ENCODE measurements at regions not wholly inside any gene's neighbourhood (a gene's known extent, or its start where the extent isn't known, plus 50 kb on each side); places are given as distances from the start of the nearest gene placed in this dataset.

DNA sequence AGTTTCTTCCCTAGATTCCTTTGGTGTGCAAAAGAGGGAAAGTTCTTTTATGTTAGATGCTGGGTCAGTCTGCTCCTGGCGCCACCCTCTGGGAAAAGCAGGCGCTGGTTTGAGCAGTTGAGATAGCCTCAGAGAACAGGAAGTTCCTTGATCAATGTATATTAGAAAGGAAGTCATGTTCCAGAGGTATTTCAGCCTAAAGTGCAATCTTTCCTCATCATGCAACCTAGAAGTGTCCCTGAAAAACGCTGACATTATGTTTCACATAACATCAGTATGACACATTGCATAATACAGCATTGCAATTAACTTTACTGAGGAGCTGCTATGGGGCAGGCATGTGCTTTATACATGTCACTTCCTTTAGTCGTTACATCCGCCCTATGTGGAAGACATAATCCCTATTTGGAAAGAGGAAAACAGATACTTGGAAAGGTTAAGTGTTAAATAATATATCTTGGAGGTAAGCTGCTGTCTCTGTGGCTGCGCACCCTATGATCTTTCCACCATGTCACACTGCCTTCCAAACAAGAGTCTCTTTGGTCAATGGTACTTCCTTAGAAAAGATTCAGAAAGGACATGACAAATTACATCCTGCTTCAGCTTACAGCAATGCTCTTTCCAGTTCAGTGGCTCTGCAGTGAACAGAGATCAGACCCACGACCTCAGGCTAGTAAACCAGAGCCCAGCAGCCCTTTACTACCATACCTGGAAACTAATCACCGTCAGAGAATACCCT lies 369.7 kb downstream of the RAD51AP2 start:
- Histone ChIP-seq H3K36me3 (replicated peaks; ENCODE audit: low read depth, low read length) (no peaks in the 10 kb centered on the region), H4K20me1 (ENCODE audit: insufficient read depth, low read length) (no peaks in the 10 kb centered on the region), H3K27me3 (ENCODE audit: low read depth, low read length) (peaks cover 8% of the 10 kb centered on the region; the same call in 1 of the 2 replicates), H2AFZ (ENCODE audit: low read depth, low read length) (no peak overlapping the region), H3K4me3 (ENCODE audit: low read length) (no peak overlapping the region), H3K27ac (ENCODE audit: low read length) (no peak overlapping the region), H3K79me2 (ENCODE audit: low read length) (no peaks in the 10 kb centered on the region), H3K4me2 (ENCODE audit: low read length) (no peak overlapping the region), H3K9ac (ENCODE audit: low read length) (no peak overlapping the region), H3K4me1 (ENCODE audit: low read length) (peaks cover 19% of the 10 kb centered on the region), H3K9me3 (ENCODE audit: insufficient read depth, low read length) (no peaks in the 10 kb centered on the region)
- TF ChIP-seq CTCF (IDR thresholded peaks at IDR 0.05; ENCODE audit: low read depth, low read length), result peak; percentile 67
- TF ChIP-seq EZH2phosphoT487 (IDR thresholded peaks at IDR 0.05; ENCODE audit: low read depth), result no peak

DNA sequence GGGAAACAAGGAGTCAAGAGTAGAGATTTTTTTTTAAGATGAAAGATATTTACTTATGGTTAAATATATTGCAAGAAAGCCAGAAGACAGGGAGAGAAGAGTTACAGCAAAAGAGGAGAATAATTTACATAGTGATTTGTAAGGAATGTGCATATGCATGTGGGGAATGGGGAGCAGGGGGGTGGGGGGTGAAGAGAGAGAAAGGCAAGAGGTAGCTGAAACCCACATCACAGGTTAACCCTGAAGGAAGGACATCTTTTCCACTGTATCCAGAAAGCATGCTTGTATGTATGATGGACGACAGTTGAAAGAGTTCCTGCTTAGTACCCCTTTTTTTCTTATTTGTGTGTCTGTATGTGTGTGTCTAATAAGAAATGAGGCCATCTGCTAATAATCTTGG lies 371.9 kb downstream of the RAD51AP2 start:
- peaks cover 8% of the 10 kb centered on the region; the same call in 1 of the 2 replicates for H3K27me3 ChIP-seq (ENCODE audit: low read depth, low read length)
- no peak overlapping the region for H2AFZ ChIP-seq (ENCODE audit: low read depth, low read length)
- H3K79me2 ChIP-seq (ENCODE audit: low read length), result no peaks in the 10 kb centered on the region
- no peak overlapping the region for H3K4me3 ChIP-seq (ENCODE audit: low read length)
- no peak overlapping the region for H3K27ac ChIP-seq (ENCODE audit: low read length)
- peaks cover 19% of the 10 kb centered on the region for H3K4me1 ChIP-seq (ENCODE audit: low read length)
- TF ChIP-seq EZH2phosphoT487 (IDR thresholded peaks at IDR 0.05; ENCODE audit: low read depth) (no peak), CTCF (IDR thresholded peaks at IDR 0.05; ENCODE audit: low read depth, low read length) (no peak)
- no peak overlapping the region for H3K4me2 ChIP-seq (ENCODE audit: low read length)
- no peaks in the 10 kb centered on the region for H3K36me3 ChIP-seq (replicated peaks; ENCODE audit: low read depth, low read length)
- H3K9me3 ChIP-seq (ENCODE audit: insufficient read depth, low read length), result no peaks in the 10 kb centered on the region
- no peaks in the 10 kb centered on the region for H4K20me1 ChIP-seq (ENCODE audit: insufficient read depth, low read length)
- H3K9ac ChIP-seq (ENCODE audit: low read length), result no peak overlapping the region

DNA sequence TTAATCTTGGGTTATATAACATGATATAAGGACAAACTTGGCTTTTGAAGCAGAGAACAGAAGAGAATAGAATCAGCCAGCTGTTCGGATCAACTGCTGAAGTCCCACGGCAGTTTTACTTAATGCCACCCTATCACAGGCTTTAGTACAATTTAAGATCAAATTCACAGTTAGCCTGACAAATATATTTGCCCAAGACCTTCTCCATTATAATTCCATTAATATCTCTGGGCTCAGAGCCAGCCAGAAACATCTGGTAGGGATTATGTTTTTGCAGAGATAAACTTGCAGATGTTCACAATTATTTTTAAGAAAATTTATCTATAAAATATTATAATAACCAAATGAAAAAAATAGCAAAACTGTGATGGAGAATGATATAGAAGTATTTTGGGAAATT lies 381.4 kb downstream of the RAD51AP2 start:
- no peak overlapping the region for H3K9ac ChIP-seq (ENCODE audit: low read length)

DNA sequence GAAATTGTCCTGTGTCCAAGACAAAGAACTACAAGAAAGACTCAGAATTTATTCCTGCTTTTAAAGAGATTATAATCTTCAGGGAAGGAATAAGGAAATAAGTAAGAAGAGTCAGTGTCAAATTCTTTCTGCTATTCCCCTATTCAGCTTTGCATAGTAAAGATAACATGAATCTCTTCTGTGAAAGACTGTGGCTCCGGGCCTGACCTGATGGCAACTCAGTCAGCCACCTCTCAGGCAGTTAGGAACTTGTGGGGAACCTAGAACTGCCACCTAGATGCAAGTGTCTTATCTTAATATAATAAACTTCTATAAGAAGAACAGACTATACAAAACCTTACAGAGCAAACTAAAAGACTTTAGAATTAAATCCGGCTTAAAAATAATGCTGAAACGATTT lies 382.0 kb downstream of the RAD51AP2 start:
- Histone ChIP-seq H3K4me1 (ENCODE audit: low read length) (no peaks in the 10 kb centered on the region), H3K9ac (ENCODE audit: low read length) (no peak overlapping the region), H2AFZ (ENCODE audit: low read depth, low read length) (no peak overlapping the region), H3K36me3 (replicated peaks; ENCODE audit: low read depth, low read length) (no peaks in the 10 kb centered on the region), H3K27ac (ENCODE audit: low read length) (no peak overlapping the region), H3K79me2 (ENCODE audit: low read length) (no peaks in the 10 kb centered on the region), H4K20me1 (ENCODE audit: insufficient read depth, low read length) (no peaks in the 10 kb centered on the region), H3K27me3 (ENCODE audit: low read depth, low read length) (no peaks in the 10 kb centered on the region; the same call in 1 of the 2 replicates), H3K9me3 (ENCODE audit: insufficient read depth, low read length) (no peaks in the 10 kb centered on the region), H3K4me2 (ENCODE audit: low read length) (no peak overlapping the region), H3K4me3 (ENCODE audit: low read length) (no peak overlapping the region)
- TF ChIP-seq CTCF (IDR thresholded peaks at IDR 0.05; ENCODE audit: low read depth, low read length) (no peak), EZH2phosphoT487 (IDR thresholded peaks at IDR 0.05; ENCODE audit: low read depth) (no peak)

More for the DNA sequence above, 381.4 kb downstream of the RAD51AP2 start:
- H2AFZ ChIP-seq (ENCODE audit: low read depth, low read length), result no peak overlapping the region
- no peaks in the 10 kb centered on the region for H3K79me2 ChIP-seq (ENCODE audit: low read length)
- H4K20me1 ChIP-seq (ENCODE audit: insufficient read depth, low read length), result no peaks in the 10 kb centered on the region
- H3K9me3 ChIP-seq (ENCODE audit: insufficient read depth, low read length), result no peaks in the 10 kb centered on the region
- H3K4me2 ChIP-seq (ENCODE audit: low read length), result no peak overlapping the region
- TF ChIP-seq CTCF (IDR thresholded peaks at IDR 0.05; ENCODE audit: low read depth, low read length) (no peak), EZH2phosphoT487 (IDR thresholded peaks at IDR 0.05; ENCODE audit: low read depth) (no peak)
- no peaks in the 10 kb centered on the region for H3K4me1 ChIP-seq (ENCODE audit: low read length)
- no peaks in the 10 kb centered on the region for H3K36me3 ChIP-seq (replicated peaks; ENCODE audit: low read depth, low read length)
- no peaks in the 10 kb centered on the region; the same call in 1 of the 2 replicates for H3K27me3 ChIP-seq (ENCODE audit: low read depth, low read length)
- H3K4me3 ChIP-seq (ENCODE audit: low read length), result no peak overlapping the region
- no peak overlapping the region for H3K27ac ChIP-seq (ENCODE audit: low read length)
